AG09309 (cell line): ENCODE measurements at regions not wholly inside any gene's neighbourhood (a gene's known extent, or its start where the extent isn't known, plus 50 kb on each side); places are given as distances from the start of the nearest gene placed in this dataset.

ENCODE experiments used
- DNase-seq: peaks from one replicate; pipeline ENCODE4 v3.0.0-alpha.2; 2010; ENCODE audit warnings: low read depth
- H3K4me3 ChIP-seq: 2 replicates; pipeline ENCODE4 v1.5.1; 2011; ENCODE audit warnings: mild to moderate bottlenecking, low read depth, low read length, moderate library complexity; ENCODE audit not compliant: control insufficient read depth
- TF ChIP-seq, protein P1 (sequence below): IDR thresholded peaks from 2 replicates; pipeline ENCODE4 v1.5.1; 2011; ENCODE audit warnings: mild to moderate bottlenecking, low read depth, low read length, inconsistent platforms; ENCODE audit not compliant: insufficient read depth, control insufficient read depth; ENCODE audit errors: missing control alignments

DNA sequence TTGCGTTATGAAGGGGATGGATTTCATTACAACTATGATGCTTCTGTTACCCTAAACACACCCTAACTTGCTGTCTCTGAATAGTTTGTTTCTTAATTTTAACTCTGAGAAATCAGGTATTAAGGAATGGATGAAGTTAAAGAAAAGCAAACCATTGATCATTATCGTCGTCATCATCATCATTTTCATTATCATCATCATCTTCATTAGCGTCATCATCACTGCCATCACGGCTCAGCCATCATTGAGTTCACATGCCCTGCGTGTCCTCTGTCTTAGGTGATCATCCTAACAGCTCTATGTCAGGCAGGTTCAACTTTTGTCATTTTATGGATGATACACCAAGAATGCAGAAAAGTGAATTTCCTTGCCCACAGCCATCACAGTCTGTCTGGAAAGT, 477.5 kb upstream of the EEF2KMT start:
- TF ChIP-seq, protein P1, sequence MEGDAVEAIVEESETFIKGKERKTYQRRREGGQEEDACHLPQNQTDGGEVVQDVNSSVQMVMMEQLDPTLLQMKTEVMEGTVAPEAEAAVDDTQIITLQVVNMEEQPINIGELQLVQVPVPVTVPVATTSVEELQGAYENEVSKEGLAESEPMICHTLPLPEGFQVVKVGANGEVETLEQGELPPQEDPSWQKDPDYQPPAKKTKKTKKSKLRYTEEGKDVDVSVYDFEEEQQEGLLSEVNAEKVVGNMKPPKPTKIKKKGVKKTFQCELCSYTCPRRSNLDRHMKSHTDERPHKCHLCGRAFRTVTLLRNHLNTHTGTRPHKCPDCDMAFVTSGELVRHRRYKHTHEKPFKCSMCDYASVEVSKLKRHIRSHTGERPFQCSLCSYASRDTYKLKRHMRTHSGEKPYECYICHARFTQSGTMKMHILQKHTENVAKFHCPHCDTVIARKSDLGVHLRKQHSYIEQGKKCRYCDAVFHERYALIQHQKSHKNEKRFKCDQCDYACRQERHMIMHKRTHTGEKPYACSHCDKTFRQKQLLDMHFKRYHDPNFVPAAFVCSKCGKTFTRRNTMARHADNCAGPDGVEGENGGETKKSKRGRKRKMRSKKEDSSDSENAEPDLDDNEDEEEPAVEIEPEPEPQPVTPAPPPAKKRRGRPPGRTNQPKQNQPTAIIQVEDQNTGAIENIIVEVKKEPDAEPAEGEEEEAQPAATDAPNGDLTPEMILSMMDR, result no peak
- H3K4me3 ChIP-seq, result no peak overlapping the region
- no peak for DNase-seq

DNA sequence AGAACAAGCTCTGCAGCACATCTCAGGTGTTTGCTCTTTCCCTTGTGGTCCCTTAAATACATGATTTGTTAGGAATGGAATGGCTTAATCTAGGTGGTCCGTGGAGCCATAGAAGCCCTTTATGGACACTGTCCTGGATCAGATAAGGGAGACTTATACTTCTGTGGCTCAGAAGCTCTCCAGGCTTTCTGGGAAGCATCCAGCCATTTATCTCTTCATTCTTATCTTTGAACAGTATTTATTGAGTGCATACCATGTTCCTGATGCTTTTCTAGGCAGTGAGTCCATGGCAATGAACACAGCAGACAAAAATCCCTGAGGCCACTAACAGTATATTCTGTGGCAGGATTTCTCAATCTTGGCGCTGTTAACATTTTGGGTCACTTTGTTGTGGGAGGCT, 474.5 kb upstream of the EEF2KMT start:
- no peak for DNase-seq
- H3K4me3 ChIP-seq, result no peak overlapping the region
- TF ChIP-seq, protein P1, result no peak

DNA sequence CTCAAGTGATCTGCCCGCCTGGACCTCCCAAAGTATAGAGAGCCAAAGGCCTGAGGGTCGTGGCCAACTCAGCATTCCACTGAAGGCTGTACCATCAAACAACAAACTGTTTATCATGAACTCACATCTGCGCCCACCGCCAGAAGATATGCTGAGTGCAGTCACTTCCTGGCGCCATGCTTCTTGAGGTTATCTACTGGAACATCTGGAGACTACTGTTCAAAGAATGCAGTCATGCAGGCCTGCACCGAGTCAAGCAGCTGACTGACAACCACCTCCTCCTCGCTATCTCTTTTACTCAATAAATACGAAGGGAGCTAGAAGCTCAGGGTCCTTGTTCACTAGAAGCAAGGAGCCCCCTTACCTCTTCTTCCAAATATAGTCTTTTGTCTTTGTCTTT, 473.9 kb upstream of the EEF2KMT start:
- no peak overlapping the region for H3K4me3 ChIP-seq
- TF ChIP-seq, protein P1, result no peak
- DNase-seq, result no peak

DNA sequence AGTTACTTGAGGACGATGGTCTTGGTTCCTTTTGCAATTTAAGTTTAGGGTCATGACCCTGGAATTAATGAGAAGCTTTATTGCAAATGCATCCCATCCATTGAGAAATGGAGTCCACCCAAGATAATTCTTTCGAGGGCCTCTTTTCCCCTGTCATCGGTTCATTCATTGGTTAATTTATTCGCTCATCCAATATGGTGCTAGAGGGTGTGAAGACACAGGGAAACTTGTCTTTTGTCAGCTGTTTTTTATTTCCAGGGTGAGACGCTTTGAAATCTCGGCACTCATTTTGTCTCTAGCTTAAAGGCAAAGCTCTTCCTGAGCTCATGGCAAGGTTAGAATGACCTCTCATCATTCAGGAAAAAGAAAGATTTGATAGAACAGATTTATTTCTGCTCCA, 464.2 kb upstream of the EEF2KMT start:
- TF ChIP-seq, protein P1, result no peak
- H3K4me3 ChIP-seq, result no peak overlapping the region
- no peak for DNase-seq

DNA sequence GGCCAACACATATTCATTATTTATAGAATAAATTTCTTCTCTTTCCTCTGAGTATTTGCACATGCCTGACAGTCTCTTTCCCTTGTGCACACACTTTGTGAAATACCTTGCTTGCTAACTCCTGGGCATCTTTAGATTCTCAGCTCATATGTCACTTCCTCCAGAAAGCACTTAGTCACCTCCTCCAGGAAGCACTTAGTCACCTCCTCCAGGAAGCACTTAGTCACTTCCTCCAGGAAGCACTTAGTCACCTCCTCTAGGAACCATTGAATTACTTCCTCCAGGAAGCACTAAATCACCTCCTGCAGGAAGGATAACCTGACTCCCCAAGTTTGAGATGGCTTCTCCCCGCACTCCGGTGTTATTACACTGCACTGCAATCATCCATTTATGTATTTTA, 462.5 kb upstream of the EEF2KMT start:
- H3K4me3 ChIP-seq, result no peak overlapping the region
- DNase-seq, result no peak
- TF ChIP-seq, protein P1, result no peak

DNA sequence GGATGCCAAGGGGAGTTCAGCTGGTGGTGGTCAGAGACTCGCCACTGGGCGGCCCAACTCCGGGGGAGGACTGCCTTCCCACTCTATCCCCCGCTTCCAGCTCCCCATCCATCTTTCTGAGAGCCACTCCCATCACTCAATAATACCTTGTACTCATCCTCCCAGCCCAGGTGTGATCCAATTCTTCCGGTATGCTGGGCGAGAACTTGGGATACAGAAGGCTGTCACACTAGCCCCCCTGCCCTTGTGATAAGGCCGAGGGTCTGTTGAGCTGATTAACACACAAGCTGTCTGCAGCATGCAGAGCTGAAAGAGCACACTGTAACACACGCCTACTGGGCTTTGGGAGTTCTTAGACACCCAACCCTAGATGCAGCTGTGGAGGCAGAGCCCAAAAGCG, 460.4 kb upstream of the EEF2KMT start:
- TF ChIP-seq, protein P1, result no peak
- H3K4me3 ChIP-seq, result no peak overlapping the region

DNA sequence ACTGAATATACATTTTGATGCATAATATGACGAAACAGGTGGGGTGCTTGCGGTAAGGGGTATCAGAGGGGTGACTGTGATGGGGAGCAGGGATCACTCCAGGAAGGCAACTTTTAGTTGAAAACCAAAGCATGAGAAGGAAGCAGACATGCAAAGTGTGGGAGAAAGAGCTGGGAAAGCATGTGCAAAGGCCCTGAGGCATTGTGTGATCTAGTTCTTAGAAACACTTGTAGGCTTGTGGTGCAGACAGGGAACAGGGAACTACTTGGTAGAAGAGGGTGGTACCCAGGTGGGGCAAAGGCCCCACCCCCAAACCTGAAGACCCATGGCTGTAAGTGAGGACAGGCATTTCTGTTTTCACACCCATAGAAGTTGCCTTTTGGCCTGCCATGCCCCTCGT, 459.9 kb upstream of the EEF2KMT start:
- no peak overlapping the region for H3K4me3 ChIP-seq
- DNase-seq, result no peak
- TF ChIP-seq, protein P1, result no peak

More for the DNA sequence above, 460.4 kb upstream of the EEF2KMT start:
- DNase-seq, result no peak
